ENCODE measurements at regions not wholly inside any gene's neighbourhood (a gene's known extent, or its start where the extent isn't known, plus 50 kb on each side); places are given as distances from the start of the nearest gene placed in this dataset.

DNA sequence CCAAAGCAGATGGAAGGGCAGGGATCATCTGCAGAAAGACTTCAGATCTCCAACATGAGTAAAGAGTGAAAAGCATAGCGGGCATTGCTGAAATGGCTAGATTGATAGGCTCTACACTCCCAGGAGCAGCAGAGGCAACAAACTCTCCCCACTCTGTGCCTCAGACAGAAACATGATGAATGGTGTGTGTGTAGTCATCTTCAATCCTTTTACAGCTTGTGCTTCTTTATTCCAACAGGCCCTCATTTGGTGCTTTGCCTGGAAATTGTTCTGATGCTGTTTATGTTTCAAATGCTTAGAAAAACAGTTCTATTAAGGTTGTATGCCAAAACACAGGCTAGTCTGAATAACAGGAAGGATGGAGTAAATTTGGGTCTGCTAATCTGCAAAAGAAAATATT is 176.2 kb downstream of the DMRTA1 start:
- Histone ChIP-seq H3K9me3 (ENCODE audit: low read length) (no peaks in the 10 kb centered on the region), H3K4me3 (ENCODE audit: low read length) (no peak overlapping the region), H3K4me1 (ENCODE audit: insufficient read depth, low read length) (no peaks in the 10 kb centered on the region), H3K27ac (ENCODE audit: low read depth, low read length) (no peak overlapping the region), H3K36me3 (ENCODE audit: insufficient read depth, low read length) (no peaks in the 10 kb centered on the region), H3K27me3 (ENCODE audit: insufficient read depth, low read length, poor library complexity, severe bottlenecking) (no peaks in the 10 kb centered on the region)
- CTCF ChIA-PET, result no interaction called here
- Mint-ChIP-seq H3K4me1 (no peaks in the 10 kb centered on the region), H3K27me3 (peaks cover 0 to 1% of the 10 kb centered on the region in 2 donors), H3K4me3 (no peak overlapping the region), H3K36me3 (no peaks in the 10 kb centered on the region), H3K9me3 (peaks cover 0 to 18% (median 16%) of the 10 kb centered on the region in 5 donors), H3K27ac (peak overlapping the region in 1 of 8 donors; percentile 43)
- POLR2A ChIA-PET, result no interaction called here
- no peak for DNase-seq

DNA sequence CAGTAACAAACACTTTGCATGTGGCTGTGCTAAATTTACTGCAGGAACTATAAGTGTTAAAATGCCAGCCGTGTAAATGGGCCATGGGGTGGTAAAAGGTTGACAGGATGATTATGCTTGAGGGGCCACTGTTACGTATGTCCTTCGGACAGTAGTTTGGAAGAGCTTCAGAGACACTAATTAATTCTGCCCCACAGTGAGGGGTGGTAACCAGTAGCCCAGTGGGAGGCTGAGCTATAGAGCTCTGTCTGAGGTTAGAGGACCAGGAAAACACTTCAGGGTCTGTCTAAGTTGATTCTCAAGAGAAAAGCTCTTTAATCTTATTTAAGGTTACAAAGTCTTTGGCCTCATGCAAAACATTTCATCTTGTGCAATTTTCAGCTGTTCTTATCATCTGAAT is 176.6 kb downstream of the DMRTA1 start:
- H3K4me1 Mint-ChIP-seq, result no peaks in the 10 kb centered on the region
- H3K36me3 Mint-ChIP-seq, result no peaks in the 10 kb centered on the region
- Histone ChIP-seq H3K4me3 (ENCODE audit: low read length) (no peak overlapping the region), H3K27ac (ENCODE audit: low read depth, low read length) (no peak overlapping the region), H3K36me3 (ENCODE audit: insufficient read depth, low read length) (no peaks in the 10 kb centered on the region), H3K4me1 (ENCODE audit: insufficient read depth, low read length) (no peaks in the 10 kb centered on the region), H3K27me3 (ENCODE audit: insufficient read depth, low read length, poor library complexity, severe bottlenecking) (no peaks in the 10 kb centered on the region), H3K9me3 (ENCODE audit: low read length) (no peaks in the 10 kb centered on the region)
- ChIA-PET POLR2A (no interaction called here), CTCF (no interaction called here)
- H3K27ac Mint-ChIP-seq, result no peak overlapping the region
- H3K27me3 Mint-ChIP-seq, result peaks cover 0 to 1% of the 10 kb centered on the region in 2 donors
- H3K9me3 Mint-ChIP-seq, result peaks cover 0 to 18% (median 16%) of the 10 kb centered on the region in 5 donors
- H3K4me3 Mint-ChIP-seq, result no peak overlapping the region
- no peak for DNase-seq

DNA sequence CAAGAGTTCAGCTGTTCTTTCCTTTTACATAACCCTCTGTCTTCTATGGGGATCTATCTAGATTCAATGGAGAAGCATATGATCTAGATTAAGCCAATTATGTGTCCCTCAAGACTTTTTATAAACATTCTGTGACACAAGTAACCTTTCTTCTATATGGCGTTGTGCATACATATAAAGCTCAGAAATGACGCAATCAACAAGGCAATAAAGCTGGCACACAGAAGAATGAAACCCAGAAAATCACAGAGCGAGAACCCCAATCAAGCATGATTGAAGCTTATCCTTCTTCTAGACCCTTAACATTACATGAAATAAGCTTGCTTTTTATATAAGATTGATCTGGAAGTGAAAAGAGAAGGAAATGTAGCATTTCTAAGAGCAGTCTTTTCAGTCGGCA is 178.9 kb downstream of the DMRTA1 start:
- H3K27me3 Mint-ChIP-seq, result no peaks in the 10 kb centered on the region
- ChIA-PET POLR2A (no interaction called here), CTCF (no interaction called here)
- H3K4me1 ChIP-seq (ENCODE audit: insufficient read depth, low read length), result no peaks in the 10 kb centered on the region
- H3K9me3 Mint-ChIP-seq, result peaks cover 2 to 22% (median 11%) of the 10 kb centered on the region in 5 donors
- no peak for DNase-seq
- no peak overlapping the region for H3K4me3 Mint-ChIP-seq
- H3K27ac ChIP-seq (ENCODE audit: low read depth, low read length), result no peak overlapping the region
- H3K27ac Mint-ChIP-seq, result no peak overlapping the region
- H3K36me3 ChIP-seq (ENCODE audit: insufficient read depth, low read length), result no peaks in the 10 kb centered on the region
- H3K9me3 ChIP-seq (ENCODE audit: low read length), result no peaks in the 10 kb centered on the region
- no peak overlapping the region for H3K4me3 ChIP-seq (ENCODE audit: low read length)
- H3K27me3 ChIP-seq (ENCODE audit: insufficient read depth, low read length, poor library complexity, severe bottlenecking), result no peaks in the 10 kb centered on the region
- H3K4me1 Mint-ChIP-seq, result no peaks in the 10 kb centered on the region
- H3K36me3 Mint-ChIP-seq, result no peaks in the 10 kb centered on the region

DNA sequence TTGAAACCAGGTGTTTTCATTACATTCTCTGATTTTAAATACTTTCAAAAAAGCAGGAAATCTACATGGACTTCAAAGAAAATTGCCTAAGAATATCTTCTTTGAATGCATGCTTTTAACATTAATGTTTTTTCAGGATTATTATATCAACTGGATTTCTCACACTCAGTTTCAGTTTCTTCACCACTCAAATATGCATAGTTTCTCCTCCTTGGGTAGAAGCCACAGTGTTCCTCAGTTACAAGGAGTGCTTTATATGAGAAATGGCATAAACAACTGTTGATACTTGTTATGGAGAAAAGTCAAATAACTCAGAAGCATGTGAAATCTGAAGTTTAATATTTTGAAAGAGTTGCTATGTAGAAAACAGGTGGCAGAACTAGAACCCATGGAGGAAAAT is 196.9 kb downstream of the DMRTA1 start:
- H3K4me1 Mint-ChIP-seq, result no peaks in the 10 kb centered on the region
- CTCF ChIA-PET, result no interaction called here

DNA sequence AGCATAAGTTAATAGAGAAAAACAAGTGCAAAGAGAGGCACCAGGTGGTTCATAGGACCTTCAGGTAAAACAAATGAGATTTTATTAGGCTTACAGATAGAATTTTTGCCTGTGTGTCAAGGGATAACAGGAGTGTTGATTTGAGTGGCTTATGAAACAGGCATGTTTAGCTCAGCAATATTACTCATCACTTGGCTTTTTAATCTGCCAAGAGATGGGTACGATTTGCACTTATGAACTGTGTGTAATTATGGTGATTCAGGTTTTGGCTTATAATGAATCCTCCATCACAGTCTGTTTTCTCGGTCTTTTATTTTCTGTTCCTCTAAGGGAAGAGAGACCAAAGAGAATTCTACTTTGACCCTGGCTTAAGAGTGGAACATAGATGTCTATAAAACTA is 199.3 kb downstream of the DMRTA1 start:
- peaks cover 2 to 20% (median 4%) of the 10 kb centered on the region in 5 donors for H3K9me3 Mint-ChIP-seq
- POLR2A ChIA-PET, result no interaction called here

More for the DNA sequence above, 196.9 kb downstream of the DMRTA1 start:
- POLR2A ChIA-PET, result no interaction called here
- Histone ChIP-seq H3K27me3 (ENCODE audit: insufficient read depth, low read length, poor library complexity, severe bottlenecking) (no peaks in the 10 kb centered on the region), H3K9me3 (ENCODE audit: low read length) (no peaks in the 10 kb centered on the region), H3K27ac (ENCODE audit: low read depth, low read length) (no peak overlapping the region), H3K36me3 (ENCODE audit: insufficient read depth, low read length) (no peaks in the 10 kb centered on the region), H3K4me1 (ENCODE audit: insufficient read depth, low read length) (no peaks in the 10 kb centered on the region), H3K4me3 (ENCODE audit: low read length) (no peak overlapping the region)
- DNase-seq, result no peak
- no peaks in the 10 kb centered on the region for H3K36me3 Mint-ChIP-seq
- peaks cover 0 to 12% (median 5%) of the 10 kb centered on the region in 5 donors for H3K9me3 Mint-ChIP-seq
- no peaks in the 10 kb centered on the region for H3K27me3 Mint-ChIP-seq
- H3K4me3 Mint-ChIP-seq, result no peak overlapping the region
- no peak overlapping the region for H3K27ac Mint-ChIP-seq

DNA sequence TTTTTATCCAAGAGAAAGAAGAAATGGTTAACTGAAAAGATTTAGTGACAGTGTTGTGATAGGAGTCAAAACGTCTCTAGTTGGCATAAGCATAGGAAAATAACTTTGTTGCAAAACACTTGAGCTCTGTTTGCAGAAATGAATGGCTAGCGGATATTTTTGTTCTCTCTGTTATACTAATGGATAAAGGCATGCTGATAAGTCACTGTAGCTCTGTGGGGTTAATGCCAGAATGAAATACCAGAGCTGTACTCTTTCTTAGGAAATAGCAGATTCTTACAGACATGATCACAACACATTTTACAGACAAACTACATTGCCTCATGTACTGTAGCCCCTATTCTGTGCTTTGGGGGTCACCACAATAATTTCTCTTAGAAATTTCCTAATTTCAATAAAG is 202.8 kb downstream of the DMRTA1 start:
- H3K4me1 Mint-ChIP-seq, result no peaks in the 10 kb centered on the region
- no peak overlapping the region for H3K27ac Mint-ChIP-seq
- DNase-seq, result no peak
- no peaks in the 10 kb centered on the region for H3K36me3 Mint-ChIP-seq
- ChIA-PET CTCF (no interaction called here), POLR2A (no interaction called here)
- H3K4me1 ChIP-seq (ENCODE audit: insufficient read depth, low read length), result no peaks in the 10 kb centered on the region
- no peaks in the 10 kb centered on the region for H3K36me3 ChIP-seq (ENCODE audit: insufficient read depth, low read length)
- peaks cover 2 to 14% (median 4%) of the 10 kb centered on the region in 5 donors for H3K9me3 Mint-ChIP-seq
- H3K4me3 ChIP-seq (ENCODE audit: low read length), result no peak overlapping the region
- H3K9me3 ChIP-seq (ENCODE audit: low read length), result no peaks in the 10 kb centered on the region
- no peaks in the 10 kb centered on the region for H3K27me3 Mint-ChIP-seq
- no peak overlapping the region for H3K4me3 Mint-ChIP-seq
- H3K27ac ChIP-seq (ENCODE audit: low read depth, low read length), result no peak overlapping the region
- H3K27me3 ChIP-seq (ENCODE audit: insufficient read depth, low read length, poor library complexity, severe bottlenecking), result no peaks in the 10 kb centered on the region

More for the DNA sequence above, 199.3 kb downstream of the DMRTA1 start:
- H3K4me3 Mint-ChIP-seq, result no peak overlapping the region
- DNase-seq, result no peak
- no peak overlapping the region for H3K27ac Mint-ChIP-seq
- no peaks in the 10 kb centered on the region for H3K27me3 Mint-ChIP-seq
- no peaks in the 10 kb centered on the region for H3K4me1 ChIP-seq (ENCODE audit: insufficient read depth, low read length)
- no peaks in the 10 kb centered on the region for H3K4me1 Mint-ChIP-seq
- no peaks in the 10 kb centered on the region for H3K36me3 Mint-ChIP-seq
- no peaks in the 10 kb centered on the region for H3K27me3 ChIP-seq (ENCODE audit: insufficient read depth, low read length, poor library complexity, severe bottlenecking)
- H3K4me3 ChIP-seq (ENCODE audit: low read length), result no peak overlapping the region
- no peaks in the 10 kb centered on the region for H3K36me3 ChIP-seq (ENCODE audit: insufficient read depth, low read length)
- H3K9me3 ChIP-seq (ENCODE audit: low read length), result no peaks in the 10 kb centered on the region
- CTCF ChIA-PET, result no interaction called here
- no peak overlapping the region for H3K27ac ChIP-seq (ENCODE audit: low read depth, low read length)

DNA sequence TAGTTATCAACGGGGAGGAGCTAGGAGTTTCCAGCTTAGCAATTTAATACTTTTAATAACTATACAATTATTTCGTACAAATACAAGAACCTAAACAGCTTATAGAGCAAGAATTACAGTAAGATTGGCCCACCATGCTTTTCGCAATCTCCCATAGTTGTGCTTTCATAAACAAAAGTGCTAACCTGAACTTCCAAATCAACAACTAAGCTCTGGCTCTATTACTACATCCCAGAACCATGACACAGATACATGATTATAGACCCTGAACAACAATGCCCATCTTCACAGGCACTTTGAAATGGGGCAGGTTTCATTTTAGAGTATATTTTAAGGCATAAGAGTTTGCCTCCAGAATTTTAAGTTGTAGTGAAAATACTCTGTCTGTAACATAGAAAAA is 203.5 kb downstream of the DMRTA1 start:
- ChIA-PET POLR2A (no interaction called here), CTCF (no interaction called here)
- no peaks in the 10 kb centered on the region for H3K36me3 ChIP-seq (ENCODE audit: insufficient read depth, low read length)
- H3K27me3 Mint-ChIP-seq, result no peaks in the 10 kb centered on the region
- H3K36me3 Mint-ChIP-seq, result no peaks in the 10 kb centered on the region
- H3K27me3 ChIP-seq (ENCODE audit: insufficient read depth, low read length, poor library complexity, severe bottlenecking), result no peaks in the 10 kb centered on the region
- peaks cover 2 to 13% (median 4%) of the 10 kb centered on the region in 5 donors for H3K9me3 Mint-ChIP-seq
- H3K27ac ChIP-seq (ENCODE audit: low read depth, low read length), result no peak overlapping the region
- no peaks in the 10 kb centered on the region for H3K4me1 ChIP-seq (ENCODE audit: insufficient read depth, low read length)
- H3K27ac Mint-ChIP-seq, result no peak overlapping the region
- no peak overlapping the region for H3K4me3 ChIP-seq (ENCODE audit: low read length)
- no peak overlapping the region for H3K4me3 Mint-ChIP-seq
- H3K9me3 ChIP-seq (ENCODE audit: low read length), result no peaks in the 10 kb centered on the region
- H3K4me1 Mint-ChIP-seq, result no peaks in the 10 kb centered on the region
- DNase-seq, result no peak

DNA sequence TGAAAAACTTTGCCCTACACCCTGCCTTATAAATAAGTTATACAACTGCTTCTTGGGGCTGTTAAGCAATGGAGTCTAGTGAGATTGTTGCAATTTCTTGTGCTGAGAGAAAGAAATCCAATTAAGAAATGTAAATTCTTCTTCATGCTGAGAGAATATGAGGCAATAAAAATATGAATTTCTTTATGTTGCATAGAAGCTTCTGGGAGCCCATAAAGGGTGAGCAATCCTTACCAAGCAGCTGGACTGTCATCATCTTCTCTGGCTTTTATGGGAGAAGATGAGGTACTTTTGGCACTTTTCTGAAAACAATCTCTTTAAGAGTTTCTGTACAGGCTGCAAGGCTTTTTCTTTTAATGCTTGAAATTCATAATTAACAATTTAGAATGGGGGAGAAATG is 204.3 kb downstream of the DMRTA1 start:
- H3K27ac ChIP-seq (ENCODE audit: low read depth, low read length), result no peak overlapping the region
- no peak for DNase-seq
- CTCF ChIA-PET, result no interaction called here
- POLR2A ChIA-PET, result no interaction called here
- Mint-ChIP-seq H3K27ac (no peak overlapping the region), H3K36me3 (no peaks in the 10 kb centered on the region), H3K9me3 (peaks cover 2 to 16% (median 4%) of the 10 kb centered on the region in 5 donors), H3K4me3 (no peak overlapping the region), H3K4me1 (no peaks in the 10 kb centered on the region), H3K27me3 (no peaks in the 10 kb centered on the region)
- no peaks in the 10 kb centered on the region for H3K27me3 ChIP-seq (ENCODE audit: insufficient read depth, low read length, poor library complexity, severe bottlenecking)
- H3K4me3 ChIP-seq (ENCODE audit: low read length), result no peak overlapping the region
- H3K9me3 ChIP-seq (ENCODE audit: low read length), result no peaks in the 10 kb centered on the region
- H3K4me1 ChIP-seq (ENCODE audit: insufficient read depth, low read length), result no peaks in the 10 kb centered on the region
- H3K36me3 ChIP-seq (ENCODE audit: insufficient read depth, low read length), result no peaks in the 10 kb centered on the region

DNA sequence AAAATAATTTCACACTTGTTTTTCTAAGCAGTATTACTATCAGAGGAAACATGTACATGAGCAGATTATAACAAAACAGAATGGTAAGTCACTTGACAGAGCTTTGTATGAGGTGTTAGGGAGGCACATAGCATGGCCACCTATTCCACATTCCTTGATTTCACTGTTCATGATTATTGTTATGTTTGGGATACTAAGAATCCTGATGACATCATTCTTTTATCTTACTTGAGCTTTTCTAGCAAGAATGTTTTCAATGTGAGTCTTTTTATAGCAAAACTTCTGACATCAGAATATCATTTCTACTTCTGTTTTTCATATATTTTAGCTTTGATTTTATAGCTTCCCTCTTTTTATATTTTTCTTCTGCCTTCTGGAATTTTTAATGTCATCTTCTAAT is 208.2 kb downstream of the DMRTA1 start:
- Mint-ChIP-seq H3K9me3 (peaks cover 0 to 13% (median 0%) of the 10 kb centered on the region in 5 donors), H3K4me1 (no peaks in the 10 kb centered on the region), H3K27ac (no peak overlapping the region), H3K4me3 (no peak overlapping the region), H3K36me3 (no peaks in the 10 kb centered on the region), H3K27me3 (no peaks in the 10 kb centered on the region)
- Histone ChIP-seq H3K27ac (ENCODE audit: low read depth, low read length) (no peak overlapping the region), H3K4me3 (ENCODE audit: low read length) (no peak overlapping the region), H3K4me1 (ENCODE audit: insufficient read depth, low read length) (no peaks in the 10 kb centered on the region), H3K27me3 (ENCODE audit: insufficient read depth, low read length, poor library complexity, severe bottlenecking) (no peaks in the 10 kb centered on the region), H3K36me3 (ENCODE audit: insufficient read depth, low read length) (no peaks in the 10 kb centered on the region), H3K9me3 (ENCODE audit: low read length) (no peaks in the 10 kb centered on the region)
- CTCF ChIA-PET, result no interaction called here
- no peak for DNase-seq
- POLR2A ChIA-PET, result no interaction called here
